Skeletal muscle satellite cell (primary cell): ENCODE measurements at regions not wholly inside any gene's neighbourhood (a gene's known extent, or its start where the extent isn't known, plus 50 kb on each side); places are given as distances from the start of the nearest gene placed in this dataset.

ENCODE experiments used
- H3K27me3 ChIP-seq: 2 replicates; pipeline ENCODE4 v1.7.0; 2013; ENCODE audit warnings: low read length; ENCODE audit not compliant: control insufficient read depth, insufficient read depth
- H3K36me3 ChIP-seq: 2 replicates; pipeline ENCODE4 v1.7.0; 2013; ENCODE audit warnings: mild to moderate bottlenecking, control low read depth, low read length; ENCODE audit not compliant: insufficient read depth
- H3K4me1 ChIP-seq: 2 replicates; pipeline ENCODE4 v1.7.0; 2013; ENCODE audit warnings: low read length; ENCODE audit not compliant: control insufficient read depth, insufficient read depth
- H3K4me2 ChIP-seq: 2 replicates; pipeline ENCODE4 v1.7.0; 2013; ENCODE audit warnings: mild to moderate bottlenecking, low read length
- H3K4me3 ChIP-seq: 2 replicates; pipeline ENCODE4 v1.7.0; 2013; ENCODE audit warnings: low read length
- H3K9ac ChIP-seq: 2 replicates; pipeline ENCODE4 v1.7.0; 2013; ENCODE audit warnings: mild to moderate bottlenecking, low read depth, low read length, moderate library complexity
- H3K9me3 ChIP-seq: replicated peaks from 2 replicates; pipeline ENCODE4 v1.7.0; 2013; ENCODE audit warnings: mild to moderate bottlenecking, control low read depth, low read length

DNA sequence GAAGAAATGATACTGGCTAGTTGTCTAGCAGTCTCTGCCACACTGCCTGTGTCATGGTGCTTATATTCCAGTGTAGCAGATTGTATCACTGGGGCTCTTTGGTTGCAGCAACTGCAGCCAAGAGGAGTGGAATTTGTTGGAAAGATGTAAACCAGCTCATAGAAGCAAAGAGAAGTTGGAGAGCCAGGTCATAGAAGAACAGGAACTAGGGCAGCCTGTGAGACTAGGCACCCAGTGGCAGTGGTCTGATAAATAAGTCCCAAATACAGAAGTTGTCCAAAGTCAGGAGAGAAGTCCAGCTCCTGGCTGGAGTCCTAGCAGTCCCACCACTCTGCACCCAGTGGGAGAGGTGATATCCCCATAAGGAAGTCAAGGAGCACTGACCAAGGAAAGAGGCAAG lies 172.5 kb upstream of the ARID2 start:
- H3K36me3 ChIP-seq, result no peaks in the 10 kb centered on the region
- no peak overlapping the region for H3K4me2 ChIP-seq
- H3K9me3 ChIP-seq, result no peaks in the 10 kb centered on the region
- H3K9ac ChIP-seq, result no peak overlapping the region
- H3K4me1 ChIP-seq, result no peaks in the 10 kb centered on the region
- H3K4me3 ChIP-seq, result no peak overlapping the region
- no peaks in the 10 kb centered on the region for H3K27me3 ChIP-seq

DNA sequence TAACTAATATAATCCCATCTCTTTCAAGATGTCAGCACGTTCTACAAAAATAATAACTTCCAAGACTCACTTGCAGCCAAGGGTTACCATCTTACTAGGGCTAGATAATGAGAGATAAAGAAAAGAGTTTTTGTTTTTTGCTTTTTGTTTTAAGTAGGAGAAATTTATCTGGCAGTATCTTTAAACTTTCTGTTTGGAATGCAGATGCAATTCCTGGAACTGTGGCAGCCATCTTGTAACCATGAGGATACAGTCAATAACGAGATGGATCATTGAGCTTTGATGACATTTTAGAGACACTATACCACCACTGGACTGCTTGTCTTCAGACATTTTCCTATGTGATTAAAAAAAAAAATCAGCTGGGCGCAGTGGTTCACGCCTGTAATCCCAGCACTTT lies 171.2 kb upstream of the ARID2 start:
- no peaks in the 10 kb centered on the region for H3K4me1 ChIP-seq
- H3K9ac ChIP-seq, result no peak overlapping the region
- H3K4me2 ChIP-seq, result no peak overlapping the region
- H3K36me3 ChIP-seq, result no peaks in the 10 kb centered on the region
- no peak overlapping the region for H3K4me3 ChIP-seq
- H3K27me3 ChIP-seq, result no peaks in the 10 kb centered on the region
- H3K9me3 ChIP-seq, result no peaks in the 10 kb centered on the region

DNA sequence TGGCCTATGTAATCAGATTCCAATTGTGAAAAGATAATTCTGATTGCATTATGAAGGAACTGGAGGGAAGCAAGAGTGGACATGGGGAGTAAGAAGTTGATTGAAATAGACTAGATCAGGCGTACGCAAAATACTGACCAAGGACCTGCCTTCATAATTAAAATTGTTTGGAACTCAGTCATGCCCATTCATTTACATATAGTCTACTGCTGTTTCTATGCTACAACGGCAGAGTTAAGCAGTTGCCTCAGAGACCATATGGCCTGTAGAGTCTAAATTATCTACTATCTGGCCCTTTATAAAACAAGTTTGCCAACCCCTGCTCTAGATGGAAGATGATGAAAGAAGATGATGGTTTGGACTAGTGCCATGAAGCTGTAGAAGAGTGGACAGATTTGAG lies 170.0 kb upstream of the ARID2 start:
- H3K4me3 ChIP-seq, result no peak overlapping the region
- H3K9ac ChIP-seq, result no peak overlapping the region
- no peaks in the 10 kb centered on the region for H3K4me1 ChIP-seq
- no peaks in the 10 kb centered on the region for H3K36me3 ChIP-seq
- H3K4me2 ChIP-seq, result no peak overlapping the region
- H3K27me3 ChIP-seq, result no peaks in the 10 kb centered on the region
- no peaks in the 10 kb centered on the region for H3K9me3 ChIP-seq

DNA sequence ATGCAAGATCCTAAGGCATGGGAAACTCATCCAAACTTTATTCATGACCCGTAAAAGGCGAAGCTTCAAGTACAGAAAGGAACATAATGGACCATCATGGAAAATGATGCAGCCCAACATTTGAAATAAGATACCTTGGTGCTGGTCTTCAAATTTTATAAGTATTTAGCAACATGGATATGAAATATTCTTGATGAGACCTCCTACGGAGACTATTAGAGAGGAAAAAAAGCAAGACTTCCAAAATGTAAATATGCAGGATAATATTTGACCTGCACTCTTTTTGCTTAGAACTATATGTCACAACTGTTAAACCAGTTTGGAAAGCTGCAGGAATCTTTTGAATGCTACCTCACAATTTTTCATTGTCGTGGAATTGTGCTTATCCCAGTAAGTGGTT lies 168.8 kb upstream of the ARID2 start:
- Histone ChIP-seq H3K4me2 (no peak overlapping the region), H3K27me3 (no peaks in the 10 kb centered on the region), H3K9ac (no peak overlapping the region), H3K4me1 (no peaks in the 10 kb centered on the region), H3K4me3 (no peak overlapping the region), H3K9me3 (no peaks in the 10 kb centered on the region), H3K36me3 (no peaks in the 10 kb centered on the region)

DNA sequence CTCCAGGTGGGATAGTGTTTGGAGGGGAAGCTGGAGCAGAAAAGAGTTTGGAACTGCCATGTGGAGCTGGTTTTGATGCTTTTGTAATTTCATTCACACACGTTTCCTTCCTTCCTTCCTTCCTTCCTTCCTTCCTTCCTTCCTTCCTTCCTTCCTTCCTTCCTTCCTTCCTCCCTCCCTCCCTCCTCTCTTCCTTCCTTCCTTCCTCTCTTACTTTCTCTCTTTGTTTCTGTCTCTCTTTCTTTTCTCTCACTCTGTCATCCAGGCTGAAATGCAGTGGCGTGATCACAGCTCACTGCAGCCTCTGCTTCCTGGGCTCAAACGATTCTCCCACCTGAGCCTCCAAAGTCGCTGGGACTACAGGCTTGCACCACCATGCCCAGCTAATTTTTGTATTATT lies 168.0 kb upstream of the ARID2 start:
- no peaks in the 10 kb centered on the region for H3K9me3 ChIP-seq
- no peak overlapping the region for H3K4me3 ChIP-seq
- H3K4me2 ChIP-seq, result no peak overlapping the region
- no peaks in the 10 kb centered on the region for H3K36me3 ChIP-seq
- no peaks in the 10 kb centered on the region for H3K4me1 ChIP-seq
- H3K27me3 ChIP-seq, result no peaks in the 10 kb centered on the region
- no peak overlapping the region for H3K9ac ChIP-seq

DNA sequence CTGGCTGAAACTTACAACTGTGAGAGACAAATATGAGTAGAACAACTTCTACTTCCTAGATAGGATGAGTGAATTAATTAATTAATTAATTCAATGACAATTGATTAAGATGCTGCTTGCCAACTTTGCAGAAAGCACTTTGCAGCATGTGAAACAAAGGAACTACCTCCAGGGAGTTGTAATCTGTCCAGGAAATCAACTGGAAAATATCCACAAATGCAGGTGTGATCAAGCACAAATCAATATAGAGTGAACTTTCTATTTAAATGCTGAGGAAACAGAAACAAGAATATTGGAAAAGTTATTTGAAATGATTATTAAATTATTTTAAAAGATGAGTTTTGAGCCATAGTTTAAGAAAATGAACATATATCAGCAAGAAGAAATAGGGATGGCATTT lies 163.9 kb upstream of the ARID2 start:
- Histone ChIP-seq H3K9me3 (no peaks in the 10 kb centered on the region), H3K36me3 (no peaks in the 10 kb centered on the region), H3K4me2 (no peak overlapping the region), H3K27me3 (peaks cover 8% of the 10 kb centered on the region), H3K4me1 (no peaks in the 10 kb centered on the region), H3K9ac (no peak overlapping the region), H3K4me3 (no peak overlapping the region)

DNA sequence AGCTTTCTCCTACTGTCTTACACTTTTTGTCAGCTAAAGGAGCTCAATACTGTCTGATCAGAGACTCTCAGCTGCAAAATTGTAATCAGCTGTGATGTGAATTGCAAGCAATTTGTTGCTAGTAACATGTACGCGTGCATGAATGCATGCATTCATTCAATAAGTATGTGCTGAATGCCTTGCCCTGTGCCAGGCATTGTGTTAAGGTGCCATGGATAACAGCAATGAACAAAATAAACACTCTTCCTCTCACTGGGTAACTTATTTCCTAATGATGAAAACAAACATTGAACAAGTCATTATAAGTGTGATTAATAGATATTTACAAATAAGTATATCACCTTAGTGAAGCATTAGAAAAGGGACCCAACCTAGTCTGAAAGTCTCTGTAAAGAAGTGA lies 163.2 kb upstream of the ARID2 start:
- Histone ChIP-seq H3K27me3 (peaks cover 8% of the 10 kb centered on the region), H3K4me2 (no peak overlapping the region), H3K4me3 (no peak overlapping the region), H3K36me3 (no peaks in the 10 kb centered on the region), H3K4me1 (no peaks in the 10 kb centered on the region), H3K9me3 (no peaks in the 10 kb centered on the region), H3K9ac (no peak overlapping the region)

DNA sequence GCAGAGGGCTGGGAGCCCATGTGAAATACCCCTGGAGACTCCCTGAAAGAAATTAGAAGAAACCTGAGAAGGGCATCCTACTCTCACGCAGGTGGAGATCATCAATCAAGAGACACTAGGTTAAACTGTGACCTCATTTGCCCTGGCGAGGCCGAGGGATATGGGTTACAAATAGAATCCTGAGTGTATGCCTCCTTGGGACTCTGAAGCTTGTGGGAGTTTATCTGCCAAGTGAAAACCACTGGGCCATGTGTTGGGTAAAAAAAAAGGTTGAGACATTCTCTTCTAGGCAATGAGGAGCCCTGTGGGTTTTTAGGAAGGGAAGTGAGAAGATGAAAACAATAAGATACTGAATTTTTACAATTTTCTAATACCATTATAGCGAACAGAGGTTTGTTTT lies 160.7 kb upstream of the ARID2 start:
- no peaks in the 10 kb centered on the region for H3K36me3 ChIP-seq
- no peaks in the 10 kb centered on the region for H3K9me3 ChIP-seq
- H3K9ac ChIP-seq, result no peak overlapping the region
- no peak overlapping the region for H3K4me2 ChIP-seq
- no peaks in the 10 kb centered on the region for H3K4me1 ChIP-seq
- peaks cover 8% of the 10 kb centered on the region for H3K27me3 ChIP-seq
- no peak overlapping the region for H3K4me3 ChIP-seq

DNA sequence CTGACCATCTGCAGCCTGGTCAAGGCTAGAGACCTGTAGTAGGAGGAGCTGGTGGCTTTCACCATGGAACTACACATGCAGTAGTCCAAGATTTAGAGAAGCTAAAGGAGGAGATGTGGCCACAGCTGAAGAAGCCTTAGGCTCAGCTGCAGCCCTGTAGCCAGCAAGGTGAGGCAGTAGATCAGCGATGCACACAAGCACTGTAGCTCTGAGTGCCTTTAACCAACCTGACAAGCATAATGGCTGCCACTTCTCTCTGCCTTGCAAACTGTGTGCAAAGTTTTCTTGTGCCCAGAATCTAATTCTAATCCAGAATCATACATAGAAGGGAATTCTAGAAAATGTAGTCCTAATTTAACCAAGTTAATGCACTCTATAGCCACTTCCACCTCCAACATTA lies 159.0 kb upstream of the ARID2 start:
- peaks cover 8% of the 10 kb centered on the region for H3K27me3 ChIP-seq
- H3K36me3 ChIP-seq, result no peaks in the 10 kb centered on the region
- H3K4me1 ChIP-seq, result no peaks in the 10 kb centered on the region
- H3K4me3 ChIP-seq, result no peak overlapping the region
- no peak overlapping the region for H3K9ac ChIP-seq
- H3K9me3 ChIP-seq, result no peaks in the 10 kb centered on the region
- H3K4me2 ChIP-seq, result no peak overlapping the region

DNA sequence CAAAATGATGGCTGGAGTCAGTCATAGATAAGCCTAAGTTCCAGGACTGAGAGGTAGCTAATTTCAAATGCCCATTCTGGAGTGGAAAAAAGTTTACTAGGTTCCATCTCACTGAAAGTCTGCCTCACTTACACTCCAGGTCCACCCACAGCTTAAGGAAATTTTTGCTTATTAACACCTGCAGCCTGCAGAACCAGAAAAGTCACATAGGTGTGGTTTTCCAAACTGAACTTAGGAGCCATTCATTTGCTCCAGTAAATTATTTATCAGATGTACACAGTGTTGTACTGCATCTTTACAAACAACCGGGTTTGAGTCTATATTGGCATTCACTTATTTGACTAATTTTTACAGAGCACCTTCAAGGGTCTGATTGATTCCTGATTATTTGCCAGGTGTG lies 157.4 kb upstream of the ARID2 start:
- no peaks in the 10 kb centered on the region for H3K9me3 ChIP-seq
- peaks cover 10% of the 10 kb centered on the region for H3K27me3 ChIP-seq
- H3K4me3 ChIP-seq, result no peak overlapping the region
- H3K4me1 ChIP-seq, result no peaks in the 10 kb centered on the region
- H3K9ac ChIP-seq, result no peak overlapping the region
- H3K4me2 ChIP-seq, result no peak overlapping the region
- H3K36me3 ChIP-seq, result no peaks in the 10 kb centered on the region

DNA sequence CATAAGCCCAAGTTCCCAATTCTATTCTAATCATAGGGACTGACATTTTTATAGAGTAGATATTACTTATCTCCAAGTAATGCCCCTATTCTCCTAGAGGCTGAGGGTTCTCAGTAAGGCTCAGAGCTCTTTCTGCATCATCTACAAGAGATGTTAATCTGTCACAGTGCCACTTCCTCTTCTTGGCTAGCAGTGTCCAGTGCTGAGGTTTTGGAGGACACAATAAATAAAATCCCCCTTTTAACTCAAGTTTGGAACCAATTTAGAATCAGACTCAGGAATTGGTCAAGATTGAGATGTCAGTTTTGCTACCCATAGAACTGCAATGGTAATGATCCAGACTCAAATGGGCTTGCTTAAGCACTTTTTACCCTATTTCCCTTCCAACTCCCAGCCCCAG lies 154.1 kb upstream of the ARID2 start:
- no peaks in the 10 kb centered on the region for H3K9me3 ChIP-seq
- H3K4me2 ChIP-seq, result no peak overlapping the region
- H3K9ac ChIP-seq, result no peak overlapping the region
- no peak overlapping the region for H3K4me3 ChIP-seq
- H3K36me3 ChIP-seq, result no peaks in the 10 kb centered on the region
- H3K27me3 ChIP-seq, result peaks cover 5% of the 10 kb centered on the region
- H3K4me1 ChIP-seq, result no peaks in the 10 kb centered on the region

DNA sequence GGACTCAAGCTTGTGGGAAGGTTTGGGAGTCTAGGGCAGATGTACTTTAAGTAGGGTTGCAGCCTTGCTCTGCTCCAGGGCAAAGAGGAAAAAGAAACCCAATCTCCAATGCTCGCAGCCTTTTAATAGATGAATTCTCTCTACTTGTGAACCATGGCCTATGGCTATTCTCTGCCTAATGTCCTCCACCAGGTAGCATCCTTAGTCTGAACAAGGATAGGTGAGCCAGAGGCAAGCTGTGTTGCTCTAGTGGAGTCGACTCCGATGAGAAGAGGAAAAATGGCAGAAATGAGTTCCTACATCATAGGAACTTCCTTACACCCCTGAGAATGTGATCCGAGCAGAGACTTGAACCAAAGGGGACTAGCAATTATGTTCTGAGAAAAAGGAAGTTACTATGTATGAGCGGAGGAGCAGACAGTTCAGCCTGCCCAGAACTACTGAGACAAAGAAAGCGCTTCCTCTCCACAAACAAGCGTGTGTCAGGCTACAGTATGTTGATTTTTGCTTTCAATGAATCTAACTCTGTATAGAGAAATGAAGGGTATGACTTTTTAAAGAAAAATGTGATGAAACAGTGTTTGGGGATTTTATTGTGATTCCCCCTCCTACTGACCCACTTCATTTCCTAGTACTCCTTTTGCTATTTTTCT lies 153.6 kb upstream of the ARID2 start:
- H3K4me3 ChIP-seq, result no peak overlapping the region
- no peaks in the 10 kb centered on the region for H3K36me3 ChIP-seq
- H3K4me2 ChIP-seq, result no peak overlapping the region
- no peak overlapping the region for H3K9ac ChIP-seq
- H3K9me3 ChIP-seq, result no peaks in the 10 kb centered on the region
- H3K4me1 ChIP-seq, result no peaks in the 10 kb centered on the region
- peaks cover 4% of the 10 kb centered on the region for H3K27me3 ChIP-seq
